Thyroid gland (tissue), 4 donors: ENCODE measurements at regions not wholly inside any gene's neighbourhood (a gene's known extent, or its start where the extent isn't known, plus 50 kb on each side); places are given as distances from the start of the nearest gene placed in this dataset.

ENCODE experiments used
- DNase-seq, 2 donors: peaks; one replicate each; pipeline ENCODE4 v3.0.0-alpha.2; 2019
- H3K27ac ChIP-seq, 3 donors: fragments of 200-600 bp; sonication (generic); 1 replicate in 2 of 3; 2 replicates in 1 of 3; pipeline ENCODE4 v1.5.1; 2016 to 2019; ENCODE audit warnings: mild to moderate bottlenecking in 1 of 3, moderate library complexity in 1 of 3
- H3K27me3 ChIP-seq: fragments of 200-600 bp; sonication (generic); one replicate; pipeline ENCODE4 v1.5.1; 2019
- H3K36me3 ChIP-seq, 2 donors: fragments of 200-600 bp; sonication (generic); one replicate each; pipeline ENCODE4 v1.5.1; 2016 to 2019
- H3K4me1 ChIP-seq, 2 donors: fragments of 200-600 bp; sonication (generic); one replicate each; pipeline ENCODE4 v1.5.1; 2017 to 2019
- H3K4me3 ChIP-seq, 3 donors: fragments of 200-600 bp; sonication (generic); replicated peaks in 1 of 3; 1 replicate in 2 of 3; 2 replicates in 1 of 3; pipeline ENCODE4 v1.5.1; 2016; ENCODE audit warnings: mild to moderate bottlenecking in 1 of 3
- H3K9me3 ChIP-seq: fragments of 200-600 bp; sonication (generic); one replicate; pipeline ENCODE4 v1.5.1; 2017
- CTCF ChIP-seq, 6 experiments: fragments of 200-600 bp in 3 of 6; fragments of 450-650 bp in 3 of 6; sonication (generic) in 3 of 6; IDR thresholded peaks; one replicate each; pipeline ENCODE4 v1.5.1; 2016 to 2019; ENCODE audit warnings: antibody characterized with exemption in 6 of 6, mild to moderate bottlenecking in 2 of 6, inconsistent platforms in 1 of 6, moderate library complexity in 1 of 6
- POLR2A ChIP-seq, 2 donors: fragments of 450-650 bp; IDR thresholded peaks; one replicate each; pipeline ENCODE4 v1.6.1; 2017; ENCODE audit warnings: antibody characterized with exemption in 2 of 2, mild to moderate bottlenecking in 2 of 2, moderate library complexity in 1 of 2
- WGBS, 2 donors: methylation state at CpG; one replicate each; pipeline ENCODE4 v1.1.5; 2017; 5-methylcytosine and 5-hydroxymethylcytosine counted together
- intact Hi-C: fragments of 100-400 bp; cut with DNase I; formaldehyde crosslinking; loops from one replicate; pipeline ENCODE4 v1.15.1; 2023

DNA sequence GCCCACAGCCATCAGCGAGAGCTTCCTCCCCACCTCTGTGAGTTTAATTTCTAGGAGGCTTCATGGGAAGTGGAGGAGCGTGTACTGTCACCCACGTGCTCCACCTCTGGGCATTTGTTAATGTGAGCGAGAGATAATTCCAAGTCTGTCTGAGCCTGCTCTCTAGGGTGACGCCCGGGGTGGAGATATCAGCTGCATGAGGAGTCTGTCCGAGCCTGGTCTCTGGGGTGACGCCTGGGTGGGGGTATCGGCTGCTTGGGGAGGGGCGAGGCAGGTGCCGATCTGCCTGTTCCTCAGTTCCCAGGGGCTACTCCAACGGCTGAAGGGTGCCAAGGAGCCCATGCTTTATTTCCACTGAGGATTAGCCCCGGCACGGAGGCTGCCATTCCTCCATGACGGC, 735.0 kb downstream of the BRD1 start:
- TF ChIP-seq POLR2A (IDR thresholded peaks at IDR 0.05) (no peak), CTCF (IDR thresholded peaks at IDR 0.05) (no peak)
- no peaks in the 10 kb centered on the region for H3K36me3 ChIP-seq
- no peak overlapping the region for H3K27ac ChIP-seq
- H3K27me3 ChIP-seq: no peaks in the 10 kb centered on the region
- H3K4me3 ChIP-seq: no peak overlapping the region
- WGBS, 2 donors: 71 to 83% methylated on average over 15 of the region's 15 CpGs
- no peaks in the 10 kb centered on the region for H3K4me1 ChIP-seq
- no peak for DNase-seq
- H3K9me3 ChIP-seq: no peaks in the 10 kb centered on the region
- intact Hi-C loops: no loop called here

- 56 to 65% methylated on average over 13 of the region's 13 CpGs for WGBS, 2 donors
- Histone ChIP-seq H3K4me3 (no peak overlapping the region), H3K4me1 (no peaks in the 10 kb centered on the region), H3K27me3 (no peaks in the 10 kb centered on the region), H3K9me3 (no peaks in the 10 kb centered on the region), H3K27ac (no peak overlapping the region), H3K36me3 (no peaks in the 10 kb centered on the region)
- no peak for TF ChIP-seq CTCF (IDR thresholded peaks at IDR 0.05)
- no peak for TF ChIP-seq POLR2A (IDR thresholded peaks at IDR 0.05)
- DNase-seq: no peak
- intact Hi-C loops: no loop called here
Measured at GRCh38 chr22:49091917-49092545, 735.6 kb downstream of the BRD1 start.

GRCh38 chr22:49091451-49091850, 736.2 kb downstream of the BRD1 start:
- TF ChIP-seq POLR2A (IDR thresholded peaks at IDR 0.05): no peak
- TF ChIP-seq CTCF (IDR thresholded peaks at IDR 0.05): no peak
- 81 to 89% methylated on average over 13 to 19 of the region's 19 CpGs for WGBS, 2 donors
- no peaks in the 10 kb centered on the region for H3K27me3 ChIP-seq
- no peak for DNase-seq
- intact Hi-C loops: no loop called here
- H3K27ac ChIP-seq: no peak overlapping the region
- no peaks in the 10 kb centered on the region for H3K9me3 ChIP-seq
- H3K4me1 ChIP-seq: no peaks in the 10 kb centered on the region
- no peak overlapping the region for H3K4me3 ChIP-seq
- no peaks in the 10 kb centered on the region for H3K36me3 ChIP-seq

GRCh38 chr22:49090853-49091135, 736.9 kb downstream of the BRD1 start:
- Histone ChIP-seq H3K36me3 (no peaks in the 10 kb centered on the region), H3K4me3 (no peak overlapping the region), H3K9me3 (no peaks in the 10 kb centered on the region), H3K27me3 (no peaks in the 10 kb centered on the region), H3K27ac (no peak overlapping the region), H3K4me1 (no peaks in the 10 kb centered on the region)
- no peak for TF ChIP-seq POLR2A (IDR thresholded peaks at IDR 0.05)
- no peak for TF ChIP-seq CTCF (IDR thresholded peaks at IDR 0.05)
- no peak for DNase-seq
- intact Hi-C loops: no loop called here
- WGBS, 2 donors: 67 to 69% methylated on average over 10 of the region's 10 CpGs

DNA sequence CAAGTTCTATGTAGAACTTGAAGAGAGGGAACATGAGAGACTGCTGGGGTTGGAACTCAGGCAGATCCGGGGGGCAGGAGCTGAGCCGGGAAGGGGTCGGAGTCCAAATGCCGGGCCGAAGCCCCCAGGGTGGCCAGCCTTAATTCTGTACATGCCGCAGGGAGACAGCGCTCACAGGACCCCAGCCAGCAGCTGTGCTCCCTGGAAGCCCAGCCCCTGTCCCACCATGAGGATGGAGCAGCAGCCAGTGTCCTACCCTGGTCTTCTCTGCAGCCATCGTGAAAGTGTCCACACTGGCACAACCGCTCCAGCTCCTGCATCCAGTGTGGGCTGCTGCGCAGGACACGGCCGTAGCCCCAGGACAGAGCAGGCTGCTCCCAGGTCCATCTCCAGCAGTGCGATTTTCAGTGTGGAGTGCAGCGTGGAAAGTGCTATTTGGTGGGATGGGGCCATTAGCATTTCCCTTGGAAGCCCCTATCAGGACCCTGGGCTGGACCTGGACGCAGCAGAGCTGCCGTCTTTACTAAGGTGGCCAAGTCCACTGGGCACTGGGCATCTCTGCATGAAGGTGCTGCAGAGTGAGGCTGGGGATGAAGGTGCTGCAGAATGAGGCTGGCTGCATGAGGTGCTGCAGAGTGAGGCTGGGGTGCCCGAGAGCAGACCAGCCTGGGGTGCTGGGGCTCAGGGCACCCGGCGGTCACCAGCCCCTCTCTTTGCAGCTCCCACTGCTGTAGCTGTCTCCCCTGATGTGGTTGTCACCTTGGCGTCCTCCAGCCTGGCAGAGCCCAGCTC, 737.4 kb downstream of the BRD1 start:
- no peaks in the 10 kb centered on the region for H3K9me3 ChIP-seq
- no peak overlapping the region for H3K4me3 ChIP-seq
- H3K27me3 ChIP-seq: no peaks in the 10 kb centered on the region
- TF ChIP-seq POLR2A (IDR thresholded peaks at IDR 0.05): no peak
- no peak for TF ChIP-seq CTCF (IDR thresholded peaks at IDR 0.05)
- no peak for DNase-seq
- no peaks in the 10 kb centered on the region for H3K36me3 ChIP-seq
- WGBS, 2 donors: 83 to 89% methylated on average over 17 to 19 of the region's 20 CpGs
- H3K27ac ChIP-seq: no peak overlapping the region
- H3K4me1 ChIP-seq: no peaks in the 10 kb centered on the region
- intact Hi-C loops: no loop called here
